Caki2 (cell line): ENCODE measurements at regions not wholly inside any gene's neighbourhood (a gene's known extent, or its start where the extent isn't known, plus 50 kb on each side); places are given as distances from the start of the nearest gene placed in this dataset.
"Not testable (repeated sequence)": the region's sequence is repeated elsewhere in the genome, so short reads cannot be mapped to it uniquely, and the experiment has no call there.

Experiments used
- DNase-seq: peaks from one replicate; pipeline ENCODE4 v3.0.0-alpha.2; 2015; ENCODE audit warnings: low read depth
- in situ Hi-C: cut with HindIII; loops from 2 replicates; pipeline ENCODE4 v1.10.0; 2016; ENCODE audit warnings: low sequenced_read_pairs, low pct_unique_long_range_greater_than_20kb, mixed read lengths

GRCh38 chr5:54864911-54865515, 120.4 kb downstream of the ESM1 start:
- DNase-seq, in situ Hi-C loops: not testable (repeated sequence)

DNA sequence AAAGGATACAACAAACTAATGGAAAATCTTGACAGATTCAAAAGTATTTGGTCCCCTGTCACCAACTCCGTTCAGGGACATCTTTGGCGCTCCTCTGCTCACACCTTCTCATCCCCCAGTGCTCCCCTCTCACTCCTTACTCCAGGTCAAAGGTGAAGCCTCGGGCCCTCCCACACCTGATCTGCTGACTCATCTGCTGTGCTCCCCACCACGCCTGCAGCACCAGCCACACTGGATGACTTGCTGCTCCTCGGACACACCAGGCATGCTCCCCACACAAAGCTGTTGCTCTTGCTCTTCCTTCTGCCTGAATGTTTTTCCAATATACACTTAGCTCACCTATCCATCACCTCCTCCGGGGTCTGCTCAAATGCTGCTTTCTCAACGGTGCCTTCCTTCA, 123.4 kb downstream of the ESM1 start:
- DNase-seq: no peak
- in situ Hi-C loops: no loop called here

GRCh38 chr5:54861212-54861894, 124.0 kb downstream of the ESM1 start:
- in situ Hi-C loops: no loop called here
- no peak for DNase-seq

GRCh38 chr5:54860321-54860720, 125.1 kb downstream of the ESM1 start:
- no peak for DNase-seq
- in situ Hi-C loops: no loop called here

GRCh38 chr5:54859316-54859715, 126.1 kb downstream of the ESM1 start:
- in situ Hi-C loops: no loop called here
- no peak for DNase-seq

DNA sequence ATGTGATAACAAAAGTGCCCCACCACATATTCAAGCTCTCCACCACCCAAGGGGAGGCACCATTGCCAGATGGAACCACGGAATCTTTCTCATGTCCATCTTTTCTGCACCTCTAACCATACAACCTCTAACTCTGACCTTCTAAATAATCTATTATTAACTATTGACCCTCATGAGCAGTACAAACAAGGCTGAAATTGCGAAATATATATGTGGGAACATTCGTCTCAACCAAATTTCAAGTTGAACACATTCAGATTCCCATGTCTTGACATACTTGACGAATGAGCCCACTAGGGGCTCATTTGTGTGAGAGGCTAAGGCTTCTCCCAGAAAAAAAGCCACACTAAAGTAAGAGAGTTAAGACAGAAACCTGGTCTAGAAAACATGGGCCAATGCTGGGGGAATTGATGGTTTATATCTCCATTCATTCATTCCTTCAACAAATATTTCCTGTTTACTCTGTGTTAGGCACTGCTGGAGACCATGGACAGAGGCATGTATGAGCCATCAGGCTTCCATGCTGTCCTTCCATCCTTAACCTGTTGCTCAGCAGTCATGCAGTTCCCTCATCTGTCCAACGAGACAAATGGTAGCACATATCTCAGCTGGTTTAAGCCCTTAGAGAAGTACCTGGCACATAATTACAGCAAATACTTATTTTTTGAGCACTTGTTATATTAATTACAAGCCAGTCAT, 130.4 kb downstream of the ESM1 start:
- no peak for DNase-seq

DNA sequence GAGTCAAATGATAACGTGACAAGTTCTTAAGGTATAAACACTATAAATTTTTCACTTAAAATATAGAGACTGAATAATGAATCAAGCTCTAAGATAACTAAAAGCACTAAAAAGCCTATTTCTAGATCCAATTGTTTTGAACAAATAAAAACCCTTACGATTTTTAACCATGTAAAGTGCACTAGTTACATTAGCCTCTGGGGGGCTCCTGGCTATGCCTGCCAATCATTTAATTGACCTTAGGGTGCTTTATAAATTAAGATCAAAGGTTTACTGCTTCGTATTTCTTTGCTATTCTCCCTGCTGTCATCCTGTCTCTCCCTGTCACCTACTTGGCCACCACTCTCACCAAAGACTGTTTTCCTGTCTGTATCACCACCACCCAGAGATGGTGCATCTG, 133.4 kb downstream of the ESM1 start:
- in situ Hi-C loops: no loop called here
- DNase-seq: no peak

More for the DNA sequence above, 130.4 kb downstream of the ESM1 start:
- in situ Hi-C loops: no loop called here

GRCh38 chr5:54851449-54851848, 133.9 kb downstream of the ESM1 start:
- in situ Hi-C loops: no loop called here
- DNase-seq: no peak

GRCh38 chr5:54848581-54848980, 136.8 kb downstream of the ESM1 start:
- in situ Hi-C loops: no loop called here
- DNase-seq: no peak

- DNase-seq: no peak
- in situ Hi-C loops: no loop called here
Measured at GRCh38 chr5:54845567-54845941, 139.8 kb downstream of the ESM1 start.

GRCh38 chr5:54844905-54845566, 140.4 kb downstream of the ESM1 start:
- peak; percentile 19 for DNase-seq
- in situ Hi-C loops: no loop called here

DNA sequence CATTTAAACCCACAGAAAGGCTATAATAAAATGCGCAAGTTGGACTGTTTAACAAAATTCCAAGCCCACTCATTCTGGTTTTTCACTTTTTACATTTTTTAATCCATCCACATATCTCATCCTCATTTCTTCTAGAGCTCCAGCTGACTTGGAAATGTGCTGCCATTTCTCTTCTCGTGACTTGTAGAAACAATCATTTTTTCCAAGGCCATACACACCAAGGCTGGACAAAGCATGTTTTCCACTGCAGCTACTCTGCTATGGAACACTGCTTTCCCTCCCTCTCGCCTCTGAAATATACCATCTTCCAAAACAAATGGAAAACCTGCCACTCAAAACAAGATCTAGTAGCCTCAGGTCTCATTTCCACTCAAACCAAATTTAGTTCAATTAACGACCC, 141.1 kb downstream of the ESM1 start:
- in situ Hi-C loops: no loop called here
- DNase-seq: no peak

GRCh38 chr5:54841481-54841880, 143.9 kb downstream of the ESM1 start:
- in situ Hi-C loops: no loop called here
- no peak for DNase-seq

DNA sequence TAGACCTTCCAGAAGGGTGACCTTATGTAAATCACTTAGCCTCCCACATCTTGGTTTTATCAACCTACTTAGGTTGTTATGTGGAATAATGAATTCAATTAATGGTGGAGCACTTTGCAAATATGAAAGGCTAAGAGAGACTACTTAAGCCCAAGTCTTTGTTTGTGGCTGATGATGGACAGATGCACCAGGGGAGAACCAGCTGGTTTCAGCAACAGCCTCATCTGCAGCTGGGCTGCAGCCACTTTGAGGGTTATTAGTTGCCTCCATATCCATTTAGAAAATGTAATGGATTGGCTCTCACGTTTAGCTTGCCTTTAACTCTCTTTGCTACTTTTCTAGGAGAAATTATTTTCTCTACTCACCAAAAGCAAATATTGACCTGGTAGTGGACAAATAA, 146.6 kb downstream of the ESM1 start:
- DNase-seq: no peak
- in situ Hi-C loops: no loop called here

DNA sequence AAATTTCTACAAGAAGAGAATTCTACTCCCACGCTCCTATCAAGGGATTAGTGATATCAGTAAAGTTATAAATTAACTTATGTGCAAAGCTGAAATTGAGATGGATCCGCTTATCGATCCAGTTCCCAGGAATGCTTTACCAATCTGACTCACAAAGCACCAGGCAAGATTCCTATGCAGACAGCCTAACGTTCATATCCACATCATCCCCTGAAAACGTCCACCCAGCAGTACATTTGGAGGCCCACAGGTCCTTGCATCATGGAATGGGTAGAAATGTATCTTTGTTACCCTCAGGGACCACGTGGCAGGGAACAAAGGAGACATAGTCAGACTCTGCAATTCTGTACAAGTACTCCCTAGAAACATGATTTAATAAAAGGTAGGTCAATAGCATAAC, 147.4 kb downstream of the ESM1 start:
- in situ Hi-C loops: no loop called here

GRCh38 chr5:54837093-54837492, 148.3 kb downstream of the ESM1 start:
- in situ Hi-C loops: no loop called here
- DNase-seq: no peak

More for the DNA sequence above, 147.4 kb downstream of the ESM1 start:
- no peak for DNase-seq

DNA sequence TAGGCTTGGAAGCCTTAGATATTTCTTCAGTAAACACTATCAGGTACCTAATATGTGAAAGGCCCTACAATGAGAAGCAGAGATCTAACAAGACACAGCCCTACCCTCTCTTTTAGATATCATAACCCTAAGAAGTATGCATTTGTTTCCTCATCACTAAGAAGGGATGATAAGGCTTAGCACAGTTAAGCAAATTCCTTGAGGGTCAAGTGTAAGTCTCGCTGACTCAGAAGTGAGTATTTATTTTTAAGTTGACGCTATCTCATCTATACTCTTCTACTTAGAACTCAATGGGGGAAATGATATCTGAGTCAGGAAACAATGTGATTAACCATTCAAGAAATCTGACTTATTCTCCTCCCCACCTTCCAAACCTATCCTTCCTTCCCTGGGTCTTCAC, 149.7 kb downstream of the ESM1 start:
- DNase-seq: no peak
- in situ Hi-C loops: no loop called here

DNA sequence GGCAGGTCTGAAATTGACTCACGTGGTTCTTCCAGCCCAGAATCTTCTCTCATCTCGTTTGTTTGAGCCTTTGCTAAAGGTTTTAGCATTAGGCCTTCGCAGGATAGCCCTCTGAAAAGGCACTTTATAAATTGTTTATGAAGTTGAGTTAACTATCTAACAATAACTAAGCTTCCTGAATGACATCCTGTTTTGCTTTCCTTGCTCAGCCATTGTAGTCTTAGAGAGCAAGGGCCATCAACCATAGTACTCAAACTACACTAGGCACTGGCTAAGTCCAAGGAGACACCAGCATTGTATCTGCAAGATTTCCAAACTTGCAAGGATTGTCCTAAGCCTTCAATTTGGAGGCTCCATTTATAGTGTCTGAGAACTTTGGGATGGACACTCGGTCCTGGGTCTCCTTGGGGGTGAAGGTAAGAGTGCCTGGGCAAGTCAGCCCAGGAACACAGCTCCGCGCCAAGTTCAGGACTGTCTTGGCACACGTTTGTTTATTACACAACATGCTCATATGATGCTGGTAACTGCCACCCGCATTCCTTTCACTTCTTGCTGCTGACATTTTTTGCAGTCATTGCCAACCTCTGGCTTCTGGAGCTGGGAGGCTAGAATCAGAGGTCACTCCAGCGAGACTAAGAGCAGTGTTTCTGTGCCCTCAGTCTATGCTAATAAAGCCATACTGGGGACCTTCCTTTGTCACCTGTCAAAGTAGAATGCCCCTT, 151.1 kb downstream of the ESM1 start:
- DNase-seq: no peak
- in situ Hi-C loops: no loop called here

- in situ Hi-C loops: no loop called here
- no peak for DNase-seq
Measured at GRCh38 chr5:54833590-54833989, 151.8 kb downstream of the ESM1 start.
